ENCODE measurements at regions not wholly inside any gene's neighbourhood (a gene's known extent, or its start where the extent isn't known, plus 50 kb on each side); places are given as distances from the start of the nearest gene placed in this dataset.
"Not testable (repeated sequence)": the region's sequence is repeated elsewhere in the genome, so short reads cannot be mapped to it uniquely, and the experiment has no call there.

DNA sequence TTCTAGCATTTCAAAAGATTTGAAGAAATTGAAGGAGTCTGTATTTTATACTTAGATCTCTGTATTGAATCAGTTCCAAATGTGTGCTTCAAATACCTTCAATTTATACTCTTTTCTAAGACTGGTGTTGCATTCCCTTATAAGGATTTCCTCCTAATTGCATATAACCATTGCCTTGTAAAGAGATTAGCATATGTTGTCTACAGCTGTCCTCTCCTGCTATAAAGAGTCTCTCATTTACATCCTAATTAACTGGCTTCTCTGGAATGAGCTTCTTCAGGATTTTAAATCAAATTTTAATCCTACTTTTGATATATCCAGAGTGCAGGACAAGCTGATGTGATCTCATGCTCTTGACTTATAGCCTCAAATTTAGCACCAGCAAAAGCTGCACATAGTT lies 957.3 kb downstream of the XPNPEP1 start:
- Histone ChIP-seq H3K36me3 (ENCODE audit: control insufficient read depth in 2 of 2, insufficient read depth in 2 of 2, low read length in 2 of 2) (no peaks in the 10 kb centered on the region), H3K27me3 (ENCODE audit: control insufficient read depth in 1 of 2, insufficient read depth in 2 of 2, low read length in 2 of 2) (no peaks in the 10 kb centered on the region), H3K4me3 (ENCODE audit: low read length in 2 of 2) (no peak overlapping the region), H3K9ac (ENCODE audit: low read length in 2 of 2) (no peak overlapping the region), H3K9me3 (ENCODE audit: control insufficient read depth in 2 of 2, low read length in 2 of 2) (no peaks in the 10 kb centered on the region), H3K27ac (ENCODE audit: low read length) (no peak overlapping the region), H3K4me1 (ENCODE audit: control insufficient read depth, insufficient read depth, low read length) (no peaks in the 10 kb centered on the region)

DNA sequence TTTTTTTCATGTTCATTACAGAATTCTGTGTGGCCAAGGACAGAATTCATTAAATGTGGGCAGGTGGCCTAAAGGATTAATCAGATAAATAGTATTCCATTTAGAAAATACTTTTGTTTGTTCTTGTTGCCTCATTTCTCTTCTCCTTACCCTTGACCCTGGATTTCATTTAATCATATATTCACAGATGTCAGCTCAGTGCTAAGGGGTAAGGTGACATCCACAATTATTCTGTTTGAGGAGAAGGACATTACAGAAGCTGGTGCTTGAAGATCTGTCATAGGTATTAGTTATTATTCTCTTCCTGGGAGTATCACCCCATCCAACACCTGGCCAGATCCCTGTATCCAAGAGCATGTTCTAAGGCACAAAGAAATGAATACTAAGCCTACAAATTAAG lies 961.1 kb downstream of the XPNPEP1 start:
- H3K9ac ChIP-seq (ENCODE audit: low read length in 2 of 2): no peak overlapping the region
- no peaks in the 10 kb centered on the region for H3K36me3 ChIP-seq (ENCODE audit: control insufficient read depth in 2 of 2, insufficient read depth in 2 of 2, low read length in 2 of 2)
- peaks cover 0 to 2% of the 10 kb centered on the region in 2 donors for H3K9me3 ChIP-seq (ENCODE audit: control insufficient read depth in 2 of 2, low read length in 2 of 2)
- no peaks in the 10 kb centered on the region for H3K4me1 ChIP-seq (ENCODE audit: control insufficient read depth, insufficient read depth, low read length)
- H3K4me3 ChIP-seq (ENCODE audit: low read length in 2 of 2): no peak overlapping the region
- H3K27me3 ChIP-seq (ENCODE audit: control insufficient read depth in 1 of 2, insufficient read depth in 2 of 2, low read length in 2 of 2): no peaks in the 10 kb centered on the region
- H3K27ac ChIP-seq (ENCODE audit: low read length): no peak overlapping the region

DNA sequence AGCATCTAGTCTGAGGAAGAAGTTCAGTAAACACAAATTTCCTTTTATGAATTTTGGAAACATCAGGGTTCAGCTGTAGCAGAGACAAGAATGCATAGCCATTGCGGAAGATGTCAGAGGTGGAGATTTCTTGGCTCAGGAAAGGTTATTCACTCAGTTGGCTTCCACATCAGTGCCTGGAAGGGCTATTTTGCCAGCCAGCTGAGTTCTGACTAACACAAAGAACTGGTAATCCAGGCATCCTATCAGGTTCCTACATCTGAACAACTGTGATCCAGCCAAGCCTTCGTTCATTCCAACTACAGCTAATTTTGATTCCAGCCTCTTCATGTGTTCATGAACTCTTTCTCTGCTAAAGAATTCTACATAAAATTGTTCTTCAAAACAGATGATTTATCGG lies 965.6 kb downstream of the XPNPEP1 start:
- Histone ChIP-seq H3K9ac (ENCODE audit: low read length in 2 of 2) (no peak overlapping the region), H3K9me3 (ENCODE audit: control insufficient read depth in 2 of 2, low read length in 2 of 2) (peaks cover 0 to 2% of the 10 kb centered on the region in 2 donors), H3K27ac (ENCODE audit: low read length) (no peak overlapping the region), H3K27me3 (ENCODE audit: control insufficient read depth in 1 of 2, insufficient read depth in 2 of 2, low read length in 2 of 2) (no peaks in the 10 kb centered on the region), H3K4me1 (ENCODE audit: control insufficient read depth, insufficient read depth, low read length) (no peaks in the 10 kb centered on the region), H3K4me3 (ENCODE audit: low read length in 2 of 2) (no peak overlapping the region), H3K36me3 (ENCODE audit: control insufficient read depth in 2 of 2, insufficient read depth in 2 of 2, low read length in 2 of 2) (no peaks in the 10 kb centered on the region)

DNA sequence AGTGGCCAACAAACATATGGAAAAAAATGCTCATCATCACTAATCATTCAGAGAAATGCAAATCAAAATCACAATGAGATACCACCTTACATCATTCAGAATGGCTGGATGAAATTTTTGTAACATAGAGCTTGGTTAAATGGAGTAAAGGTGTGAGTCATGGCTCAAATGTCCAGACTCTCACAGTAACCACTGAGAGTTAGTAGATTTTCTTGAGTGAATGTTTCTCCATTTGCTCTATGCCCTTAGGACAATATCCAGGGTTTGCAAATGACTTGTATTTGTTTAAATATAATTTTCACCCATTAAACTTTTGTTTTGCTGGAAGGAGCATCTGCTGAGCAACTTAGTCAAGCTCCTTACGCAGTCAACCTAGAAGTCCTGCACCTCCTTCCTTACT lies 967.2 kb downstream of the XPNPEP1 start:
- Histone ChIP-seq H3K36me3 (ENCODE audit: control insufficient read depth in 2 of 2, insufficient read depth in 2 of 2, low read length in 2 of 2) (no peaks in the 10 kb centered on the region), H3K9me3 (ENCODE audit: control insufficient read depth in 2 of 2, low read length in 2 of 2) (peaks cover 0 to 2% of the 10 kb centered on the region in 2 donors), H3K27ac (ENCODE audit: low read length) (no peak overlapping the region), H3K4me3 (ENCODE audit: low read length in 2 of 2) (no peak overlapping the region), H3K27me3 (ENCODE audit: control insufficient read depth in 1 of 2, insufficient read depth in 2 of 2, low read length in 2 of 2) (no peaks in the 10 kb centered on the region), H3K9ac (ENCODE audit: low read length in 2 of 2) (no peak overlapping the region), H3K4me1 (ENCODE audit: control insufficient read depth, insufficient read depth, low read length) (no peaks in the 10 kb centered on the region)

DNA sequence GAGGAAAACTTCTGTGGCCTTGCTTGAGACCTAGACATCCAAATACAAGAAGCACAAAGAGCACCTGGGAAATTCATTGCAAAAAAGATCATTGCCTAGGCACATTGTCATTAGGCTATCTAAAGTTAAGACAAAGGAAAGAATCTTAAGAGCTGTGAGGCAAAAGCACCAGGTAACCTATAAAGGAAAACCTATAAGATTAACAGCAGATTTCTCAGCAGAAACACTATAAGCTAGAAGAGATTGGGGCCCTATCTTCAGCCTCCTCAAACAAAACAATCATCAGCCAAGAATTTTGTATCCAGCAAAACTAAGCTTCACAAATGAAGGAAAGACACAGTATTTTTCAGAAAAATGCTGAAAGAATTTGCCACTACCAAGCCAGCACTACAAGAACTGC lies 1003.3 kb downstream of the XPNPEP1 start:
- not testable (repeated sequence) for H3K27ac ChIP-seq (ENCODE audit: low read length); H3K9me3 ChIP-seq (ENCODE audit: control insufficient read depth in 2 of 2, low read length in 2 of 2); H3K4me3 ChIP-seq (ENCODE audit: low read length in 2 of 2); H3K36me3 ChIP-seq (ENCODE audit: control insufficient read depth in 2 of 2, insufficient read depth in 2 of 2, low read length in 2 of 2); H3K27me3 ChIP-seq (ENCODE audit: control insufficient read depth in 1 of 2, insufficient read depth in 2 of 2, low read length in 2 of 2); H3K4me1 ChIP-seq (ENCODE audit: control insufficient read depth, insufficient read depth, low read length); H3K9ac ChIP-seq (ENCODE audit: low read length in 2 of 2)

DNA sequence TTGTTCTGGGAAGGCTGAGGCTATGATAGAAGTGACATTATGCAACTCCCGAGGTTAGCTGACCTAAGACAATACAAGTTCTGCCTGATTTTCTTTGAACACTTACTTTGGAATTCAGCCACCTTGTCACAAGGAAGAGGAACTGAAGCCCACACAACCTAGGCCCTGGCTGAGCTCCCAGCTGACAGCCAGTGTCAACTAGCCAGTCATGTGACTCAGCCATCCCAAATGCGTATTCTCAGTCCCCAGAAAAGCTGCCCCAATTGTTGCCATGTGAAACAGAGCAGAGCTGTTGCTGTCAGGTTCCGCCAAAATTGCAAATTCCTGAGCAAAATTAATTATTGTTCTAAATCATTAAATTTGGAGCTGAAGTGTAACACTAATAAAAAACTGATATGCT lies 1010.0 kb downstream of the XPNPEP1 start:
- Histone ChIP-seq H3K9ac (ENCODE audit: low read length in 2 of 2) (no peak overlapping the region), H3K27ac (ENCODE audit: low read length) (no peak overlapping the region), H3K9me3 (ENCODE audit: control insufficient read depth in 2 of 2, low read length in 2 of 2) (no peaks in the 10 kb centered on the region), H3K36me3 (ENCODE audit: control insufficient read depth in 2 of 2, insufficient read depth in 2 of 2, low read length in 2 of 2) (no peaks in the 10 kb centered on the region), H3K27me3 (ENCODE audit: control insufficient read depth in 1 of 2, insufficient read depth in 2 of 2, low read length in 2 of 2) (no peaks in the 10 kb centered on the region), H3K4me1 (ENCODE audit: control insufficient read depth, insufficient read depth, low read length) (no peaks in the 10 kb centered on the region), H3K4me3 (ENCODE audit: low read length in 2 of 2) (no peak overlapping the region)

DNA sequence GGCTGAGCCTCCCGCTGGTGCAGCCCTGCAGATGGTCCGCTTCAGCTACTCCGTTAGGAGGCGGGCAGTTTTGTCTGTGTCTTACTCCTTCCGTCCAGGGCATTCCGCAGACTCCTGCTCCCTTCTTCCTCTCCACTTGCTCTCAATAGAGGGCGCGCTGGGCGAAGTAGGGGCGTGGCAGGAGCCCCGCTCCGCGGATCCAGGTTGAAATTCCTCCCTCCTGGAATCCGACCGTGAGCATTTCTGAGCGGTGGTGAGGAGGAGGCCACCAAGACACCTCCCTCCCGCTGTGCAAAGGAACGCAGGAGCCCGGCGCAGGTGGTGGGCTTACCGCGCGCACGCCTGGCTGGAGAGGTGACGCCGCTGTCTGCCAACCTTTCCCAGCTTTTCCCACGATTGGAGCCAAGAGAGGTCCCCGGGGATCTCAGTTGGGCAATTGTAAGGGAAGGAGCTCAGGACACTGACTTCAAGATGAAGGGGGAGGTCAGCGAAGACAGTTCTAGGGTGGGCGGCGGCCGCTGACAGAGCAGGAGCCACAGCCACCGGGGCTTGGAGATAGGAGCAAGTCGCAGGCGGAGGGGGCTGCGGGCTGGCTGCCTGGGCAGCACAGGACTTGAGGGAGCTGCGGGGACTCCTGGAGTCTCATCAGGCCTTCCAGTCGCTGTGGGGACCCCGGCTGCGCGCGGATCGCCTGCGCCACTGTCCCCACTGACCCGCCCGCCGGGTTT lies 1011.3 kb downstream of the XPNPEP1 start:
- Histone ChIP-seq H3K27me3 (ENCODE audit: control insufficient read depth in 1 of 2, insufficient read depth in 2 of 2, low read length in 2 of 2) (peaks cover 0 to 2% of the 10 kb centered on the region in 2 donors), H3K9ac (ENCODE audit: low read length in 2 of 2) (no peak overlapping the region), H3K4me1 (ENCODE audit: control insufficient read depth, insufficient read depth, low read length) (no peaks in the 10 kb centered on the region)

DNA sequence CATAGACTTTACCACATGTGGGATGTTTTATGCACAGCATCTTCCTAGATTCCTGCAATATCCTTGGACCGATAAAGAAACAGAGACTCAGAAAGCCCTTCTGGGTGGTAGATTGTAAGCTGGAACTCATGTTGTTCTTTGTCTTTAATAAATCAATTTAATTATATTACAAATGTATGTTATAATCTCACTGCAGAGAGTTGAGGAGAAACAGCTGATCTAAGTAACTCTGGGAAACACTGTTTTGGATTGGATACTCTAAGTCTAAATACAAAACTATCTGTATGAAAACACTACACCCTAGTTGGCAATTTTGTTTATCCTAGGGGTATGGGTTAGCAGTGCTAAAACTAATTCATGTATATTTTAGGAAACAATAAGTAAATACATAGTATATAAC lies 1015.2 kb downstream of the XPNPEP1 start:
- Histone ChIP-seq H3K4me3 (ENCODE audit: low read length in 2 of 2) (no peak overlapping the region), H3K4me1 (ENCODE audit: control insufficient read depth, insufficient read depth, low read length) (no peaks in the 10 kb centered on the region), H3K9ac (ENCODE audit: low read length in 2 of 2) (no peak overlapping the region)

More for the DNA sequence above, 1011.3 kb downstream of the XPNPEP1 start:
- Histone ChIP-seq H3K4me3 (ENCODE audit: low read length in 2 of 2) (peak overlapping the region; percentile 74 to 86), H3K27ac (ENCODE audit: low read length) (no peak overlapping the region), H3K36me3 (ENCODE audit: control insufficient read depth in 2 of 2, insufficient read depth in 2 of 2, low read length in 2 of 2) (no peaks in the 10 kb centered on the region), H3K9me3 (ENCODE audit: control insufficient read depth in 2 of 2, low read length in 2 of 2) (no peaks in the 10 kb centered on the region)

DNA sequence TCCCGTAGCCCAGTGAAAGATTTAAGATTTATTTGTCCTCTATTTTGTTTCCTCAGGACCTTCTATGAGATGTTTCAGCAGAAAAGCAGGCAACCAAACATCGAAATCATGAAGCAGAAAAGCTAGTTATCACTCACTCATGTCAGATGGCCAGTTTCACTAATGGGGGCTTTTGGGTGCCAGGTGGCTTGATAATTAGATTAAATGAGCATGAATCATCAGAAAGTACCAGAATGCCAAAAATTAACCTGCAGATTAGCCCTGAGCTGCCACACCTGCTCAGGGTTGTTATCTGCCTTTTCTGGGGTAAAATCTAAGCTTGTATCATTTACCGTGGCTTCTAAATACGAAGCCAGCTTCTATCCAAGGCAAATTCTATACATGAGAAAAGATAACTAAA lies 1017.5 kb downstream of the XPNPEP1 start:
- no peaks in the 10 kb centered on the region for H3K36me3 ChIP-seq (ENCODE audit: control insufficient read depth in 2 of 2, insufficient read depth in 2 of 2, low read length in 2 of 2)

More for the DNA sequence above, 1015.2 kb downstream of the XPNPEP1 start:
- H3K27ac ChIP-seq (ENCODE audit: low read length): no peak overlapping the region
- no peaks in the 10 kb centered on the region for H3K9me3 ChIP-seq (ENCODE audit: control insufficient read depth in 2 of 2, low read length in 2 of 2)
- peaks cover 0 to 2% of the 10 kb centered on the region in 2 donors for H3K27me3 ChIP-seq (ENCODE audit: control insufficient read depth in 1 of 2, insufficient read depth in 2 of 2, low read length in 2 of 2)
- H3K36me3 ChIP-seq (ENCODE audit: control insufficient read depth in 2 of 2, insufficient read depth in 2 of 2, low read length in 2 of 2): no peaks in the 10 kb centered on the region

DNA sequence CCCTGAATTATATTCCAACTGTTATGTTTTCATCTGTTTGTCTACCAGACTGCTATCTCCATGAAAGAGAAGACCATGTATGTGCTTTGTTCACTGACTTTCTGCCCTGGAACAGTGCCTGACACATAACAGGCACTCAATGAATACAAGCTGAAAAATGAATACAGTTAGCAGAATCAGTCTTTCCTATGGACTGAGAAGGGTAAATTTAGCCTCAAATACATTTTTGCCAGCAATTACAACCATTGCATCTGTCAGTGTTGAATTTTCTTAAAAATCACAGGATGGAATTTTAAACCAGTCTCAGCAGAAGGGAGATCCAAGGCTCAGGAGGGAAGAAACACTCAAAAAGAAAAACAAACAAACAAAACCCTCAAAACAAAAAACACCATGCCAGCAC lies 1018.1 kb downstream of the XPNPEP1 start:
- peaks cover 0 to 2% of the 10 kb centered on the region in 2 donors for H3K27me3 ChIP-seq (ENCODE audit: control insufficient read depth in 1 of 2, insufficient read depth in 2 of 2, low read length in 2 of 2)
- H3K9me3 ChIP-seq (ENCODE audit: control insufficient read depth in 2 of 2, low read length in 2 of 2): no peaks in the 10 kb centered on the region
- no peak overlapping the region for H3K9ac ChIP-seq (ENCODE audit: low read length in 2 of 2)
- no peak overlapping the region for H3K27ac ChIP-seq (ENCODE audit: low read length)
- H3K36me3 ChIP-seq (ENCODE audit: control insufficient read depth in 2 of 2, insufficient read depth in 2 of 2, low read length in 2 of 2): no peaks in the 10 kb centered on the region
- no peaks in the 10 kb centered on the region for H3K4me1 ChIP-seq (ENCODE audit: control insufficient read depth, insufficient read depth, low read length)
- H3K4me3 ChIP-seq (ENCODE audit: low read length in 2 of 2): no peak overlapping the region

More for the DNA sequence above, 1017.5 kb downstream of the XPNPEP1 start:
- no peaks in the 10 kb centered on the region for H3K9me3 ChIP-seq (ENCODE audit: control insufficient read depth in 2 of 2, low read length in 2 of 2)
- peaks cover 0 to 2% of the 10 kb centered on the region in 2 donors for H3K27me3 ChIP-seq (ENCODE audit: control insufficient read depth in 1 of 2, insufficient read depth in 2 of 2, low read length in 2 of 2)
- no peak overlapping the region for H3K27ac ChIP-seq (ENCODE audit: low read length)
- H3K4me1 ChIP-seq (ENCODE audit: control insufficient read depth, insufficient read depth, low read length): no peaks in the 10 kb centered on the region
- H3K4me3 ChIP-seq (ENCODE audit: low read length in 2 of 2): no peak overlapping the region
- no peak overlapping the region for H3K9ac ChIP-seq (ENCODE audit: low read length in 2 of 2)

DNA sequence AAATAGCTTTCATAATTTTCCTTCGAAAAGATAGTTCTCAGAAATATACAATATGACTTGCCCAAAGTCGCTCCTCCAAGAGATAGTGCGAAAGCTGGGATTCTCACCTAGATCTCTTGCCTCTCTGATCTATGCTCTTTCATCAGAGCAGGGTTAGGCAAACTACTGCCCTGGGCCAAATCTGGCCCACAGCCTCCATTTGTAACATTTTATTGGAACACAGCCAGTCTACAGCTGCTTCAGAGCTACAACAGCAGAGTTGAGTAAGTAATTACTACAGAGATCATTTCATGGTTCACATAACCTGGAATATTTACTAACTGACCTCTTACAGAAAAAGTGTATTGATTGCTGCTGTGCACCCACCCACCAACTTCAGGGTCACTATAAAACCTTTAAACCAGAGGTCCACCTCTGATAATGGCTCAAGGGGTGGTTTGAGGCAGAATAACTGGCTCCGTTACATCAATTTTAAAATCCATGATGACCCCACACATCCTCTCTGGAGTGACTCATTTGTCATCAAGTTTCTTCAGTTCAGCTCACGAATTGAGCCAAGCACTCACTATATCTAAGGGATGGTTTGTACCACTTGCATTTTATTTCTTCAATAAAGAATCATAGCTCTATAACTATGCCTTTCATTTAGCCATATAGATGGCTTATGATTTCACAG lies 1019.0 kb downstream of the XPNPEP1 start:
- Histone ChIP-seq H3K27ac (ENCODE audit: low read length) (no peak overlapping the region), H3K9ac (ENCODE audit: low read length in 2 of 2) (no peak overlapping the region), H3K4me1 (ENCODE audit: control insufficient read depth, insufficient read depth, low read length) (no peaks in the 10 kb centered on the region), H3K27me3 (ENCODE audit: control insufficient read depth in 1 of 2, insufficient read depth in 2 of 2, low read length in 2 of 2) (peaks cover 0 to 2% of the 10 kb centered on the region in 2 donors), H3K9me3 (ENCODE audit: control insufficient read depth in 2 of 2, low read length in 2 of 2) (no peaks in the 10 kb centered on the region), H3K36me3 (ENCODE audit: control insufficient read depth in 2 of 2, insufficient read depth in 2 of 2, low read length in 2 of 2) (no peaks in the 10 kb centered on the region), H3K4me3 (ENCODE audit: low read length in 2 of 2) (no peak overlapping the region)

All from stomach smooth muscle (tissue), 2 donors.